ENCODE measurements at regions not wholly inside any gene's neighbourhood (a gene's known extent, or its start where the extent isn't known, plus 50 kb on each side); places are given as distances from the start of the nearest gene placed in this dataset.
"Not testable (repeated sequence)": the region's sequence is repeated elsewhere in the genome, so short reads cannot be mapped to it uniquely, and the experiment has no call there.

DNA sequence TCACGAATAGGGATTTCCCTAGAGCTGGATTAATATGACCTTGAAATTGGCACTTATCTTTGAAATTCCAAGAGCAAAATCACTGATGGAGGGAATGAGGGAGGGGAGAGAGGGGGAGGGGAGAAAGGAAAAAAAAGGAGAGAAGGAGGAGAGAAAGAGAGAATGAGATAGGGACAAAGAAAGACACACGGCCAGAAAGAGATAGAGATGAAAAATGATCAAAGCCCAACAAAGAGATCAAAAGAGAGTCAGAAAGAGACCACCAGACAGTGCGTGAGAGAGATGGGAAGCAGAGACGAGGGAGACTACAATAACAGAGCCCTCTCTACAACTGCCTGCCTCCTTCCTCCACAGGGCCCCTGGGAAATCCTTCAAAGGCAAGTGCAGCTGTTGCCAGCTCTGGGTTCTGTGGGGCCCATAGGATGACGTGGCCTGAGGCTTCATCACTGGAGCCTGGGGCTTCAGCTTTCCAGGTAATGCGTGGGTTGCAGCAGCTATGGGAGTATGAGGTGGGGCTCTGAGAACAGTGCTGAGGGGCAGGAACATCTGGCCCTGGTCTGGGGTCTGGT lies 58.3 kb upstream of the SHB start:
- TF ChIP-seq, protein P1, sequence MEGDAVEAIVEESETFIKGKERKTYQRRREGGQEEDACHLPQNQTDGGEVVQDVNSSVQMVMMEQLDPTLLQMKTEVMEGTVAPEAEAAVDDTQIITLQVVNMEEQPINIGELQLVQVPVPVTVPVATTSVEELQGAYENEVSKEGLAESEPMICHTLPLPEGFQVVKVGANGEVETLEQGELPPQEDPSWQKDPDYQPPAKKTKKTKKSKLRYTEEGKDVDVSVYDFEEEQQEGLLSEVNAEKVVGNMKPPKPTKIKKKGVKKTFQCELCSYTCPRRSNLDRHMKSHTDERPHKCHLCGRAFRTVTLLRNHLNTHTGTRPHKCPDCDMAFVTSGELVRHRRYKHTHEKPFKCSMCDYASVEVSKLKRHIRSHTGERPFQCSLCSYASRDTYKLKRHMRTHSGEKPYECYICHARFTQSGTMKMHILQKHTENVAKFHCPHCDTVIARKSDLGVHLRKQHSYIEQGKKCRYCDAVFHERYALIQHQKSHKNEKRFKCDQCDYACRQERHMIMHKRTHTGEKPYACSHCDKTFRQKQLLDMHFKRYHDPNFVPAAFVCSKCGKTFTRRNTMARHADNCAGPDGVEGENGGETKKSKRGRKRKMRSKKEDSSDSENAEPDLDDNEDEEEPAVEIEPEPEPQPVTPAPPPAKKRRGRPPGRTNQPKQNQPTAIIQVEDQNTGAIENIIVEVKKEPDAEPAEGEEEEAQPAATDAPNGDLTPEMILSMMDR (IDR thresholded peaks at IDR 0.05; ENCODE audit: insufficient read depth, low read depth, low read length, missing control alignments), result no peak
- no peak overlapping the region for H3K4me3 ChIP-seq (ENCODE audit: low read depth, low read length)
- DNase-seq (ENCODE audit: low read depth), result no peak

DNA sequence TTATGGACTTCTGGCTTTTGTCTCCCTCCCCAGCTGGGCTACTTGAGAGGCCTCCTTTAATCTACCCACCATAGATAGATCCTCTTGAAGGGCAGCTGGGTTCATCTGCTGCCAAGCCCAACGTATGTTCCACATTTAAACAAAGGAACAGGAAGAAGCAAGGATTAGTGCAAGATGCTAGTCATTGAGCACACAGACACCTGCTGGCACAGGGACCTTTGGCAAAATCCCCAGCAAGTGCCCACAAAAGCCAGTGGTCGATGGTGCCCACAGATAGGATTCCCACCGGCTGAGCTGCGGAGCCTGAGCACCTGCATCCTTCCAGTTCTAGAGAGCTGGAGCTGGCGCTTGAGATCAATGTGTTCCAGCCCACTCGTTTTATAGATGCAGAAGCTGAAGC lies 57.7 kb upstream of the SHB start:
- DNase-seq (ENCODE audit: low read depth), result no peak
- TF ChIP-seq, protein P1 (IDR thresholded peaks at IDR 0.05; ENCODE audit: insufficient read depth, low read depth, low read length, missing control alignments), result no peak
- no peak overlapping the region for H3K4me3 ChIP-seq (ENCODE audit: low read depth, low read length)

DNA sequence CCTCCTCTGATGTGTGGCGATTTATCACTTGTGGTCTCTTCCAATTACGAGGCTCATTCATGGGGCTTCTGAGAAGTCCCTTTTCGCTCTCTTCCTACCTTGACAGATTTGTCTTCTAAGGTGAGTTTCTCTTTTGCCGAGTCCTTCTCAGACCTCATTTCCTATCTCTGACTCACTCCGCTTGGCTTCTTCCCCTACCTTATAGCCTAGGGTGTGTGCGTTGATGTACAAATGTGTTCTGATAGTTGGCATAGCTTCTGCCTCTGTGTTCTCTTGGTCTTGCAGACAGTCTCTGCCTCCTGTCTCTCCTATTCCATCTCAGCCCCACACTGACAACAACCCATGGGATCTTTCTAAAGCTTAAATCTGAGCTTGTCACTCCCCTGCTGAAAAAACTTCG lies 56.9 kb upstream of the SHB start:
- TF ChIP-seq, protein P1 (IDR thresholded peaks at IDR 0.05; ENCODE audit: insufficient read depth, low read depth, low read length, missing control alignments), result no peak
- H3K4me3 ChIP-seq (ENCODE audit: low read depth, low read length), result no peak overlapping the region
- no peak for DNase-seq (ENCODE audit: low read depth)

DNA sequence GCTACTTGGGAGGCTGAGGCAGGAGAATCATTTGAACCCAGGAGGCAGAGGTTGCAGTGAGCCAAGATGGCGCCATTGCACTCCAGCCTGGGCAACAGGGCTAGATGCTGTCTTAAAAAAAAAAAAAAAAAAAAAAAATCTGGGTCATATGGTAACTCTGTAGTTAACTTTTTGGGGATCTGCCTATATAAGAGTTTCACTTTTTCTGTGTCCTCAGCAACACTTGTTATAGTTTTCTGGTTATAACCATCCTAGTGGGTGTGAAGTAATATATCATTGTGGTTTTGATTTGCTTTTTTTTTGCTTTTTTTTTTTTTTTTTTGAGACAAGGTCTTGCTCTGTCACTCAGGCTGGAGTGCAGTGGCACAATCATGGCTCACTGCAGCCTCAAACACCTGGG lies 54.3 kb upstream of the SHB start:
- not testable (repeated sequence) for H3K4me3 ChIP-seq (ENCODE audit: low read depth, low read length); DNase-seq (ENCODE audit: low read depth)

DNA sequence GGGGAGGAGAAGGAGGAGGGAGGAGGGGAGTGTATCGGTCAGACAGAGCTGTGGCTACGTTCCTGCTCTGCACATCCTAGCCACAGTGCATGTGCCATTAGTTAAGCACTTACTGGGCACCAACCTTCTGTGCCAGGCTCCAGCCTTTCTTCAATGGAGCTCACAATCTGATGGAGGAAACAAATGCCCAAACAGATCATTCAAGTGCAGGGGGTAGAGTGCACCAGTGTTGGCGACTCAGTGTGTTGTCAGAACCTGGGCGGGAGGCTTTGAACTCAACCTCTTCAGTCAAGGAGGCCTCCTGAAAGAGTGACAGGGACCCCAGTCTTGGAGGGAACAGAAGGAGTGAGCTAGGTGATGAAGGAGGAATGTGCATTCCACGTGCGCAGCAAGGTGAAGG lies 51.9 kb upstream of the SHB start:
- no peak overlapping the region for H3K4me3 ChIP-seq (ENCODE audit: low read depth, low read length)
- TF ChIP-seq, protein P1 (IDR thresholded peaks at IDR 0.05; ENCODE audit: insufficient read depth, low read depth, low read length, missing control alignments), result no peak
- no peak for DNase-seq (ENCODE audit: low read depth)

DNA sequence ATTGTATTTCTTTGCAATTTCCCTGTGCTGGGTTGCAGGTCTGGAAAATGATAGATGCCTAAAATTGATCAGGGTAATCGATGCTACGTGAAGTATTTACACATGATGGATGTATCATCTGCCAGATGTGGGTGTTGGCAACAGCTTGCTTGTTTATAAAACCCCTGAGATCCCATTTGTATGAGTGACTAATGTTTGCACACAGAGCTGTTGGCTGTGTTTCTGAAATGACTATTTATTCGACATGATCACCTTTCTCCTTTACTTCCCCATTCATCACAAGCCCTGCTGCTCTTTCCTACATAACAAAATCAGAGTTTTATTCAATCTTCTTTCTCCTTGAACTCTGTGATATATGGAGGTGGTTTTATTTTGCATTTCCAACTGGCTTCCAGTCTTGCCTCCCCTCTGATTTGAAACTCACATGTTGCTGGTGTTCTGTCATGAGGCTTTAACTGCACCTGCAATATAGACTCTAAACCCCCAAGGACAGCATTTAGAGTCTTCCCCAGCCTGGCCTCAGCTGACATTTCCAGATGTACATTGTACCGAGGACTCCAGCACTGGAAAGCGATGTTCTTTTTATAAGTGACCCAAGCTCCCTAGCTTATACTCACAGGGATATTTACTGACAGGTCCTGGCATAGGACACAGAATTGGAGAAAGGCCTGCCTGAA lies 50.7 kb upstream of the SHB start:
- H3K4me3 ChIP-seq (ENCODE audit: low read depth, low read length), result no peak overlapping the region
- TF ChIP-seq, protein P1 (IDR thresholded peaks at IDR 0.05; ENCODE audit: insufficient read depth, low read depth, low read length, missing control alignments), result no peak
- no peak for DNase-seq (ENCODE audit: low read depth)

DNA sequence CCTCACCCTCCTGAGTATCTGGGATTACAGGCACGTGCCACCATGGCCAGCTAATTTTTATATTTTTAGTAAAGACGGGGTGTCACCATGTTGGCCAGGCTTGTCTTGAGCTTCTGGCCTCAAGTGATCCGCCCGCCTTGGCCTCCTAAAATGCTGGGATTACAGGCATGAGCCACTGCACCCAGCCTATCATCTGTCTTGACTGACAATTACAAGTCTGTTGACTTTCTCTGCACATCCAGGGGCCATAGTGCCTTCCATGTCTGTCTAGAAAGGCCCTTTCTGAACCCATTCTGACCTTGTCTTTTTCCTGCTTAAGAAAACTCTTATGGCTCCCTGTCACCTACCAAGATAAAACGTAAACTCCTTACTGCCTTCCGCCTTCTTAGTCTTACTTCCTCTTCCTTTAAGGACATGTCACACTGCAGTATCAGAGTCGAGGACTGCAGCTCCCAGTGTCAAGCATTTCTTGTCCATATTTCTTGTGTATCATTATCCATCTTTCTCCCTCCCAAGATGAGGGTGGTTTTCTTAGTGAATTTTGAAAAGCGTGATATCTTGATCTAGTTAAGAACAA lies 49.9 kb upstream of the SHB start:
- H3K4me3 ChIP-seq (ENCODE audit: low read depth, low read length), result no peak overlapping the region
- no peak for DNase-seq (ENCODE audit: low read depth)
- TF ChIP-seq, protein P1 (IDR thresholded peaks at IDR 0.05; ENCODE audit: insufficient read depth, low read depth, low read length, missing control alignments), result no peak
